ENCODE measurements at regions not wholly inside any gene's neighbourhood (a gene's known extent, or its start where the extent isn't known, plus 50 kb on each side); places are given as distances from the start of the nearest gene placed in this dataset.

DNA sequence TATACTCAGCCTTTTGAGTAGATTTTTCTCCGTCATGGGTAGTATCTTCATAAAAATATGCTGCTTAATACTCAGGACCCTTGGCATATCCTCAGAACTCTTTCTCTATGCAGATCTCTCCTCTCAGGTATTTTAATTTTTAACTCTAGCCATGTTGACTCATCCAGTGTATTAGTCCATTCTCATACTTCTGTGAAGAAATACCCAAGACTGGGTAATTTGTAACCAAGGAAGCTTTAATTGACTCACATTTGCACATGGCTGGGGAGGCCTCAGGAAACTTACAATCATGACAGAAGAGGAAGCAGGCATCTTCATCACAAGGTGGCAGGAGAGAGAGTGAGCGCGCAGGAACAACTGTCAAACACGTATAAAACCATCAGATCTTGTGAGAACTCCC, 129.3 kb upstream of the CD96 start:
- no peak for DNase-seq (ENCODE audit: low spot score)
- H3K27ac ChIP-seq (ENCODE audit: low read depth in 1 of 2, low read length in 2 of 2): no peak overlapping the region
- no peak overlapping the region for H3K4me3 ChIP-seq (ENCODE audit: low read depth in 1 of 3, low read length in 3 of 3)
- no peak for TF ChIP-seq RXRA (IDR thresholded peaks at IDR 0.05)
- no peak for TF ChIP-seq EGR1 (IDR thresholded peaks at IDR 0.05; ENCODE audit: low read depth in 2 of 2)
- no peak for TF ChIP-seq HNF4A (conservative IDR thresholded peaks at IDR 0.05)
- TF ChIP-seq, protein P1, sequence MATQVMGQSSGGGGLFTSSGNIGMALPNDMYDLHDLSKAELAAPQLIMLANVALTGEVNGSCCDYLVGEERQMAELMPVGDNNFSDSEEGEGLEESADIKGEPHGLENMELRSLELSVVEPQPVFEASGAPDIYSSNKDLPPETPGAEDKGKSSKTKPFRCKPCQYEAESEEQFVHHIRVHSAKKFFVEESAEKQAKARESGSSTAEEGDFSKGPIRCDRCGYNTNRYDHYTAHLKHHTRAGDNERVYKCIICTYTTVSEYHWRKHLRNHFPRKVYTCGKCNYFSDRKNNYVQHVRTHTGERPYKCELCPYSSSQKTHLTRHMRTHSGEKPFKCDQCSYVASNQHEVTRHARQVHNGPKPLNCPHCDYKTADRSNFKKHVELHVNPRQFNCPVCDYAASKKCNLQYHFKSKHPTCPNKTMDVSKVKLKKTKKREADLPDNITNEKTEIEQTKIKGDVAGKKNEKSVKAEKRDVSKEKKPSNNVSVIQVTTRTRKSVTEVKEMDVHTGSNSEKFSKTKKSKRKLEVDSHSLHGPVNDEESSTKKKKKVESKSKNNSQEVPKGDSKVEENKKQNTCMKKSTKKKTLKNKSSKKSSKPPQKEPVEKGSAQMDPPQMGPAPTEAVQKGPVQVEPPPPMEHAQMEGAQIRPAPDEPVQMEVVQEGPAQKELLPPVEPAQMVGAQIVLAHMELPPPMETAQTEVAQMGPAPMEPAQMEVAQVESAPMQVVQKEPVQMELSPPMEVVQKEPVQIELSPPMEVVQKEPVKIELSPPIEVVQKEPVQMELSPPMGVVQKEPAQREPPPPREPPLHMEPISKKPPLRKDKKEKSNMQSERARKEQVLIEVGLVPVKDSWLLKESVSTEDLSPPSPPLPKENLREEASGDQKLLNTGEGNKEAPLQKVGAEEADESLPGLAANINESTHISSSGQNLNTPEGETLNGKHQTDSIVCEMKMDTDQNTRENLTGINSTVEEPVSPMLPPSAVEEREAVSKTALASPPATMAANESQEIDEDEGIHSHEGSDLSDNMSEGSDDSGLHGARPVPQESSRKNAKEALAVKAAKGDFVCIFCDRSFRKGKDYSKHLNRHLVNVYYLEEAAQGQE (IDR thresholded peaks at IDR 0.05): no peak
- no peak for TF ChIP-seq GABPA (IDR thresholded peaks at IDR 0.05 in 1 of 2, conservative IDR thresholded peaks at IDR 0.05 in 1 of 2)
- TF ChIP-seq, protein P2, sequence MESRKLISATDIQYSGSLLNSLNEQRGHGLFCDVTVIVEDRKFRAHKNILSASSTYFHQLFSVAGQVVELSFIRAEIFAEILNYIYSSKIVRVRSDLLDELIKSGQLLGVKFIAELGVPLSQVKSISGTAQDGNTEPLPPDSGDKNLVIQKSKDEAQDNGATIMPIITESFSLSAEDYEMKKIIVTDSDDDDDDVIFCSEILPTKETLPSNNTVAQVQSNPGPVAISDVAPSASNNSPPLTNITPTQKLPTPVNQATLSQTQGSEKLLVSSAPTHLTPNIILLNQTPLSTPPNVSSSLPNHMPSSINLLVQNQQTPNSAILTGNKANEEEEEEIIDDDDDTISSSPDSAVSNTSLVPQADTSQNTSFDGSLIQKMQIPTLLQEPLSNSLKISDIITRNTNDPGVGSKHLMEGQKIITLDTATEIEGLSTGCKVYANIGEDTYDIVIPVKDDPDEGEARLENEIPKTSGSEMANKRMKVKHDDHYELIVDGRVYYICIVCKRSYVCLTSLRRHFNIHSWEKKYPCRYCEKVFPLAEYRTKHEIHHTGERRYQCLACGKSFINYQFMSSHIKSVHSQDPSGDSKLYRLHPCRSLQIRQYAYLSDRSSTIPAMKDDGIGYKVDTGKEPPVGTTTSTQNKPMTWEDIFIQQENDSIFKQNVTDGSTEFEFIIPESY (IDR thresholded peaks at IDR 0.05): no peak
- TF ChIP-seq TAF1 (conservative IDR thresholded peaks at IDR 0.05): no peak
- TF ChIP-seq, protein P3, sequence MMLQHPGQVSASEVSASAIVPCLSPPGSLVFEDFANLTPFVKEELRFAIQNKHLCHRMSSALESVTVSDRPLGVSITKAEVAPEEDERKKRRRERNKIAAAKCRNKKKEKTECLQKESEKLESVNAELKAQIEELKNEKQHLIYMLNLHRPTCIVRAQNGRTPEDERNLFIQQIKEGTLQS (IDR thresholded peaks at IDR 0.05): no peak
- TF ChIP-seq, protein P4, sequence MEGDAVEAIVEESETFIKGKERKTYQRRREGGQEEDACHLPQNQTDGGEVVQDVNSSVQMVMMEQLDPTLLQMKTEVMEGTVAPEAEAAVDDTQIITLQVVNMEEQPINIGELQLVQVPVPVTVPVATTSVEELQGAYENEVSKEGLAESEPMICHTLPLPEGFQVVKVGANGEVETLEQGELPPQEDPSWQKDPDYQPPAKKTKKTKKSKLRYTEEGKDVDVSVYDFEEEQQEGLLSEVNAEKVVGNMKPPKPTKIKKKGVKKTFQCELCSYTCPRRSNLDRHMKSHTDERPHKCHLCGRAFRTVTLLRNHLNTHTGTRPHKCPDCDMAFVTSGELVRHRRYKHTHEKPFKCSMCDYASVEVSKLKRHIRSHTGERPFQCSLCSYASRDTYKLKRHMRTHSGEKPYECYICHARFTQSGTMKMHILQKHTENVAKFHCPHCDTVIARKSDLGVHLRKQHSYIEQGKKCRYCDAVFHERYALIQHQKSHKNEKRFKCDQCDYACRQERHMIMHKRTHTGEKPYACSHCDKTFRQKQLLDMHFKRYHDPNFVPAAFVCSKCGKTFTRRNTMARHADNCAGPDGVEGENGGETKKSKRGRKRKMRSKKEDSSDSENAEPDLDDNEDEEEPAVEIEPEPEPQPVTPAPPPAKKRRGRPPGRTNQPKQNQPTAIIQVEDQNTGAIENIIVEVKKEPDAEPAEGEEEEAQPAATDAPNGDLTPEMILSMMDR (IDR thresholded peaks at IDR 0.05; ENCODE audit: low read depth, low read length, missing input control): no peak
- no peak for TF ChIP-seq NR2F2 (IDR thresholded peaks at IDR 0.05)
- TF ChIP-seq SP1 (IDR thresholded peaks at IDR 0.05): no peak
- TF ChIP-seq, protein P5, sequence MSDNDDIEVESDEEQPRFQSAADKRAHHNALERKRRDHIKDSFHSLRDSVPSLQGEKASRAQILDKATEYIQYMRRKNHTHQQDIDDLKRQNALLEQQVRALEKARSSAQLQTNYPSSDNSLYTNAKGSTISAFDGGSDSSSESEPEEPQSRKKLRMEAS (IDR thresholded peaks at IDR 0.05): no peak
- TF ChIP-seq YY1 (IDR thresholded peaks at IDR 0.05): no peak
- no peak for TF ChIP-seq FOXA2 (IDR thresholded peaks at IDR 0.05)
- no peak for TF ChIP-seq FOXA1 (IDR thresholded peaks at IDR 0.05)
- no peaks in the 10 kb centered on the region for H3K9me3 ChIP-seq (ENCODE audit: control insufficient read depth in 4 of 4, low read length in 3 of 4)
- no peaks in the 10 kb centered on the region for H3K27me3 ChIP-seq (ENCODE audit: control insufficient read depth in 4 of 4, insufficient read depth in 4 of 4, low read length in 3 of 4)
- no peak overlapping the region for H3K9ac ChIP-seq (ENCODE audit: low read depth in 1 of 2, low read length in 2 of 2)
- H3K4me1 ChIP-seq (ENCODE audit: control insufficient read depth in 4 of 4, insufficient read depth in 4 of 4, low read length in 3 of 4): no peaks in the 10 kb centered on the region
- no peaks in the 10 kb centered on the region for H3K36me3 ChIP-seq (ENCODE audit: control insufficient read depth in 4 of 4, insufficient read depth in 3 of 4, low read depth in 1 of 4, low read length in 3 of 4)
- 89% methylated on average over 4 of the region's 4 CpGs for WGBS

DNA sequence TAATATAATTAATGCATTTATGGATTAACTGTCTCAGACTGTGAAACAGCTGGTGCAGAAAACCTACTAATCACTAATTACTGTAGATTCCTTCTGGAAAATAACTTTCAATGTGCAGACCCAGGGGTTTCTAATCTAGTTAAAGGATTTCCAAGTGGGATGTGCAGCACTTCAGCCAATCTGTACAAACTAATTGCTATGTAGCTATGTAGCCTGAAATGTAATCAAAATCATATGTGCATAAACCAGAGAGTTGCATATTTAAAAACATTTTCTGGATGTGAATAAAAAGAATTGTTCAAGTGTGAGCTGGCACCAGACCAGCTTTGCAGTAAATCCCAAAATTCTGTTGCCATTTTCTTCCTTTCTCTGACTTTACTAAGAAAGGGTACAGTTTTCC, 127.5 kb upstream of the CD96 start:
- no peak for DNase-seq (ENCODE audit: low spot score)
- no peak overlapping the region for H3K27ac ChIP-seq (ENCODE audit: low read depth in 1 of 2, low read length in 2 of 2)
- TF ChIP-seq YY1 (IDR thresholded peaks at IDR 0.05): no peak
- TF ChIP-seq, protein P1 (IDR thresholded peaks at IDR 0.05): no peak
- TF ChIP-seq, protein P5 (IDR thresholded peaks at IDR 0.05): no peak
- TF ChIP-seq HNF4G (IDR thresholded peaks at IDR 0.05): no peak
- TF ChIP-seq FOXA1 (IDR thresholded peaks at IDR 0.05): no peak
- no peak for TF ChIP-seq HNF4A (conservative IDR thresholded peaks at IDR 0.05)
- TF ChIP-seq, protein P3 (IDR thresholded peaks at IDR 0.05): no peak
- no peak for TF ChIP-seq RAD21 (IDR thresholded peaks at IDR 0.05)
- no peak for TF ChIP-seq JUND (IDR thresholded peaks at IDR 0.05)
- no peak for TF ChIP-seq GABPA (IDR thresholded peaks at IDR 0.05 in 1 of 2, conservative IDR thresholded peaks at IDR 0.05 in 1 of 2)
- no peak for TF ChIP-seq SP1 (IDR thresholded peaks at IDR 0.05)
- no peak for TF ChIP-seq RXRA (IDR thresholded peaks at IDR 0.05)
- no peak for TF ChIP-seq TAF1 (conservative IDR thresholded peaks at IDR 0.05)

More for the DNA sequence above, 127.5 kb upstream of the CD96 start:
- Histone ChIP-seq H3K9ac (ENCODE audit: low read depth in 1 of 2, low read length in 2 of 2) (no peak overlapping the region), H3K27me3 (ENCODE audit: control insufficient read depth in 4 of 4, insufficient read depth in 4 of 4, low read length in 3 of 4) (no peaks in the 10 kb centered on the region), H3K9me3 (ENCODE audit: control insufficient read depth in 4 of 4, low read length in 3 of 4) (no peaks in the 10 kb centered on the region), H3K4me1 (ENCODE audit: control insufficient read depth in 4 of 4, insufficient read depth in 4 of 4, low read length in 3 of 4) (peaks cover 0 to under 1% (median 0%) of the 10 kb centered on the region in 4 donors), H3K4me3 (ENCODE audit: low read depth in 1 of 3, low read length in 3 of 3) (no peak overlapping the region), H3K36me3 (ENCODE audit: control insufficient read depth in 4 of 4, insufficient read depth in 3 of 4, low read depth in 1 of 4, low read length in 3 of 4) (no peaks in the 10 kb centered on the region)
